Islet of Langerhans (tissue), 1 donor: ENCODE measurements at regions not wholly inside any gene's neighbourhood (a gene's known extent, or its start where the extent isn't known, plus 50 kb on each side); places are given as distances from the start of the nearest gene placed in this dataset.

ENCODE experiments used
- FAIRE-seq: peaks from one replicate; lab custom pipeline; 2011; peaks lifted over from hg19 to GRCh38; lab: Jason Lieb, UNC

GRCh38 chr14:97301931-97302559 is 504.9 kb downstream of the VRK1 start:
- no peak for FAIRE-seq

GRCh38 chr14:97306133-97306759 is 509.1 kb downstream of the VRK1 start:
- no peak for FAIRE-seq

- peak; percentile 65 for FAIRE-seq
Measured at GRCh38 chr14:97306760-97307246, 509.6 kb downstream of the VRK1 start.

GRCh38 chr14:97311411-97311810 is 514.2 kb downstream of the VRK1 start:
- no peak for FAIRE-seq

GRCh38 chr14:97312910-97313309 is 515.7 kb downstream of the VRK1 start:
- FAIRE-seq, result no peak

- FAIRE-seq, result no peak
Measured at GRCh38 chr14:97315790-97316189, 518.6 kb downstream of the VRK1 start.

GRCh38 chr14:97318380-97318779 is 521.2 kb downstream of the VRK1 start:
- FAIRE-seq, result no peak

GRCh38 chr14:97319691-97320090 is 522.5 kb downstream of the VRK1 start:
- FAIRE-seq, result no peak

GRCh38 chr14:97328743-97329142 is 531.6 kb downstream of the VRK1 start:
- no peak for FAIRE-seq

GRCh38 chr14:97329701-97330100 is 532.5 kb downstream of the VRK1 start:
- no peak for FAIRE-seq

GRCh38 chr14:97331058-97331457 is 533.9 kb downstream of the VRK1 start:
- no peak for FAIRE-seq

GRCh38 chr14:97331526-97331925 is 534.3 kb downstream of the VRK1 start:
- FAIRE-seq, result no peak

GRCh38 chr14:97336179-97336578 is 539.0 kb downstream of the VRK1 start:
- FAIRE-seq, result no peak

- FAIRE-seq, result no peak
Measured at GRCh38 chr14:97336816-97337215, 539.6 kb downstream of the VRK1 start.

GRCh38 chr14:97337267-97337666 is 540.1 kb downstream of the VRK1 start:
- no peak for FAIRE-seq

- no peak for FAIRE-seq
Measured at GRCh38 chr14:97337670-97338069, 540.5 kb downstream of the VRK1 start.

GRCh38 chr14:97344666-97345065 is 547.5 kb downstream of the VRK1 start:
- no peak for FAIRE-seq

- no peak for FAIRE-seq
Measured at GRCh38 chr14:97346675-97347074, 549.5 kb downstream of the VRK1 start.

- FAIRE-seq, result no peak
Measured at GRCh38 chr14:97349463-97349862, 552.3 kb downstream of the VRK1 start.

GRCh38 chr14:97349946-97350345 is 552.8 kb downstream of the VRK1 start:
- no peak for FAIRE-seq

- FAIRE-seq, result no peak
Measured at GRCh38 chr14:97350415-97350814, 553.2 kb downstream of the VRK1 start.

GRCh38 chr14:97350894-97351731 is 553.9 kb downstream of the VRK1 start:
- FAIRE-seq, result no peak

GRCh38 chr14:97353102-97353501 is 555.9 kb downstream of the VRK1 start:
- FAIRE-seq, result no peak
